GM12875 (cell line): ENCODE measurements at regions not wholly inside any gene's neighbourhood (a gene's known extent, or its start where the extent isn't known, plus 50 kb on each side); places are given as distances from the start of the nearest gene placed in this dataset.

Experiments
- H3K4me3 ChIP-seq: one replicate; pipeline ENCODE4 v1.5.1; 2011; ENCODE audit warnings: low read depth, low read length, control low read depth
- TF ChIP-seq, protein P1 (sequence below): IDR thresholded peaks from 2 replicates; pipeline ENCODE4 v1.5.1; 2011; ENCODE audit warnings: low read depth, mild to moderate bottlenecking, control low read depth, inconsistent platforms, low read length, moderate library complexity, borderline replicate concordance; ENCODE audit not compliant: insufficient read depth

DNA sequence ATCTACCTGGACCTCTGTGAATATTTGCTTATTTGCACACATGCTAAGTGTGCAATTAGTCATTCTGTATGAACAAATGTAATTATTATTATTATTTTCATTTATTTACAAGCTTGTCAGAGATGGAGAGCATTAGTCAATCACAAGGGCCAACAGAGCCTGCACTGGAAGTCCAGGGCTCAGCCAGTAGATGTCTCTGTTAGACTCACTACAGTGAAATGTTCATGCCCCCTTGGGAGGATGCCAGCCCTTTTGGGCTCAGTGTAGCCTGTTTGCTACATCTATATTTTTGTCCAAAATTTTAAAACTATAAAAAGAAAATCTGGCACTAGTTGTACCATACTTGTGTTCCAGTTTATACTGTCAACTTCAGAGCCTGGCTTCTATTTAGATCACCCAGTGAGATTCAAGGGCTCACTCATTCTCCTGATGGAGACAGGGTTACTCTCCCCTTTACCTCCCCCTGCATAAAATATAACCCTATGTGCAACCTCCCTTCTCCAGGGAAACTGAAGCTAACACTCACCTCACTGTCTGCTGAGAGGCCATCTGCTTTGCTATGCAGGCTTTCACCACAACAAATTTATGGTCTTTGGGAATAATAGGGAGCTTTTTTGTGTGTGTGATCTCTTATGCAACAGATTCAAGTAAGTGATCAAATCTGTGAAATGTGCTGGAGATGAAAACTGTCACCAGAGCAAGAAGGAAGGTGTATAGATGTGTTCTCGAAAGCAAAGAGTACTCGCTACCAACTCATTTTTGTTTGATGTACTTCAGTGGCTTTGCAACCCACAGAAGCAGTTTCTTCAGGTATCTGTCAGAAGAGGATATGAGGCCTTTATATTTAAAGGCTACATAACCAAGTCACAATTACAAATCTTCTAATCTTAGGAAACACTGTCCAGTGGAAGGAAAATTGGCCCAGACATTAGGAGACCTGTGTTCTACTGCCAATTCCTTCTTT is 99.9 kb upstream of the TLE4 start:
- H3K4me3 ChIP-seq, result no peak overlapping the region
- TF ChIP-seq, protein P1, sequence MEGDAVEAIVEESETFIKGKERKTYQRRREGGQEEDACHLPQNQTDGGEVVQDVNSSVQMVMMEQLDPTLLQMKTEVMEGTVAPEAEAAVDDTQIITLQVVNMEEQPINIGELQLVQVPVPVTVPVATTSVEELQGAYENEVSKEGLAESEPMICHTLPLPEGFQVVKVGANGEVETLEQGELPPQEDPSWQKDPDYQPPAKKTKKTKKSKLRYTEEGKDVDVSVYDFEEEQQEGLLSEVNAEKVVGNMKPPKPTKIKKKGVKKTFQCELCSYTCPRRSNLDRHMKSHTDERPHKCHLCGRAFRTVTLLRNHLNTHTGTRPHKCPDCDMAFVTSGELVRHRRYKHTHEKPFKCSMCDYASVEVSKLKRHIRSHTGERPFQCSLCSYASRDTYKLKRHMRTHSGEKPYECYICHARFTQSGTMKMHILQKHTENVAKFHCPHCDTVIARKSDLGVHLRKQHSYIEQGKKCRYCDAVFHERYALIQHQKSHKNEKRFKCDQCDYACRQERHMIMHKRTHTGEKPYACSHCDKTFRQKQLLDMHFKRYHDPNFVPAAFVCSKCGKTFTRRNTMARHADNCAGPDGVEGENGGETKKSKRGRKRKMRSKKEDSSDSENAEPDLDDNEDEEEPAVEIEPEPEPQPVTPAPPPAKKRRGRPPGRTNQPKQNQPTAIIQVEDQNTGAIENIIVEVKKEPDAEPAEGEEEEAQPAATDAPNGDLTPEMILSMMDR, result no peak

DNA sequence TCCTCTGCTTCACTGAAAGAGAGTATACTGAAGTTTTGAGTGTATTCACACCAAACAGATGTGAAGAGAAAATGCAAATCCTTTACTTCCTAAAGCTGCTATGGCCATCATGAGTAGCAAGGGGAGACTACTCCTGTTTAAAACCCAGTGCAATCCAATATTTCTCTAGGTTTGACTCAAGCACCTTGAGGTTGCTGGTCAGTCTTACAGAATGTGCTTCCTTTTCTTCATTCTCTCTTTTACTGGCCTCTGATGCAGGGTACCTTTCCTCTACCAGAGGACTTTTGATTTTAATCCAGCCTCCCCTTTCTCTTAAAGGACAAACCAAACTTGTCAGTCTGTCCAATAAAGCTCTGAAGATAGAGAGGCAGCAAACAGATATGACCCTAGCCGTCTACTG is 98.1 kb upstream of the TLE4 start:
- TF ChIP-seq, protein P1, result no peak
- H3K4me3 ChIP-seq, result no peak overlapping the region

DNA sequence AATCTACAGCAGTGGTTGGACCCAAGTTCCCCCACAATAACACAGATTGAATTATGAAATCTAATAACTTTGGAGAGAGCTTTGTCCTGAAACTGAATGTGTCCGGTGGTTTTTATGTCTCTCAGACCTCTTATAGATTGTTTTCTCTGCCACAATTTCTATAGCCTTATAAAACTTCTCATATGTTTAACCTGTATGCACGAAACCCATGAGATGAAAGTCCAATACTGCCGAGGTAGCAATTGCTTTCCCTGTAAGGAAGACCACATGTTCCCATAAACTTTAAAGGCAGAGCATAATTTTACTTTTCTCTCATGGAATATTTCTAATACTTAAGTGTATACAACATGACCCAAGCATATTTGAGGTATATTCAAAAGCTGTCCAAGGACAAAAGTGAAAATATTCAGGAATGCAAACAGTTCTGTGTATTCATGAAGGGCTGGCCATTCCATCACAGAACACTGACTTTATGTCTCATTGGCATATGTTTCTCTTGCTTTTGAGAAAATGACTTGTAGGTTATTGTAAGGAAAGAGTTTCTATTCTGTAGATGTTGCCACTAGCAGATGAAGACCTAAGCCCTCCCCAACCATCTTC is 94.4 kb upstream of the TLE4 start:
- TF ChIP-seq, protein P1, result no peak

DNA sequence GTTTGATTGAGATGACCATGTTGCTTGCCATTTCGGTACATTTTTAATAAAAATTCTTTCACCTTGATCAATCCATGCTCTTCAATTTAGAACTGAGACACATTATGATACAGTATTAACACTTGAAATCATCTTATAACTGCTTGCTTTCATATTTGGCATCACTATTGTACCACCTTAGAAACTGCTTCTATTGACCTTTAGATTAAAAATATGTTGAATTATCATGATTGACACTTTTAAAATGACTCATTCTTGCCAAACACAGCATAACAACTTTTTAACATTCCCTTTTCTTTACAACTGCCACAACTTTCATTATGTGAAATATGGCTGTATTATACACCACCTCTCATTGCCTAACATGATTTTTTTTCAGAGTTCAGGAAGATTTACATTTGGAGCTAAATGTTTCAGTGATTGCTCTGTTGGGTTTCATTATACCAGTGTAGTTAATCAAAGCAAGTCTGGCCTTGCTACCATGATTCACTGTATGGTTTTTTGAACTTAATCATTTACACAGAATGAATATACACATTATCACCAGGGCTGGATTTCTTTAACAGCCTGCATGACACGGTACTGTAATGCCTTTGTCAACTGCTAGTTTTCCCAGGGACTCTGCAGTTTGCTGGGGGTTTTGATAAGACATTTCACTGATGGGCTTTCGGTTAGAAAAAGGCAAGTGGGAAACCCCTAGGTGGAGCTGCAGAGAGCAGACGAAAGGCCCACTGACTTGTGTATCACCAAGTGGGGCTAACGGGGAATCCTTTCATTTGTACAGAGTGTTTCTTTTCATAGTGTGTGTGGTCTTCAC is 93.6 kb upstream of the TLE4 start:
- TF ChIP-seq, protein P1, result peak; percentile 50

More for the DNA sequence above, 94.4 kb upstream of the TLE4 start:
- no peak overlapping the region for H3K4me3 ChIP-seq

DNA sequence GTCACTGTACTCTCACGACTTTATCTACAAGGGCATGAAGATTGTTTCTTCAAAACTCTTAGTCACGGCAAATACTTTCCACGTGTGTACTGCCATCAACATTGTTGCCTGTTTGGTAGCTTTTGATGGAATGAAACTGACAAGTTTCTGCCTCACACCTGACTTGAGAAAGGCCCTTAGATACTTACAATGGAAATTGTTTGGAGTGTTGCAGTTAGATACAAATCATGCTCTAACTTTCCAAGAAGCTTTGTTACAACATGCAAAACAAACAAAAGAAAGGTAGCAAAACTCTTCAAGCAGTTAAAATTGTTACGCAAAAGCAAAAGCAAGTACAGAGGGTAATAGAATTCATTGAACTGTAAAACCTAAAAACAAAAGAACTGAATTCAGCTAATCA is 91.1 kb upstream of the TLE4 start:
- no peak overlapping the region for H3K4me3 ChIP-seq

More for the DNA sequence above, 93.6 kb upstream of the TLE4 start:
- no peak overlapping the region for H3K4me3 ChIP-seq

DNA sequence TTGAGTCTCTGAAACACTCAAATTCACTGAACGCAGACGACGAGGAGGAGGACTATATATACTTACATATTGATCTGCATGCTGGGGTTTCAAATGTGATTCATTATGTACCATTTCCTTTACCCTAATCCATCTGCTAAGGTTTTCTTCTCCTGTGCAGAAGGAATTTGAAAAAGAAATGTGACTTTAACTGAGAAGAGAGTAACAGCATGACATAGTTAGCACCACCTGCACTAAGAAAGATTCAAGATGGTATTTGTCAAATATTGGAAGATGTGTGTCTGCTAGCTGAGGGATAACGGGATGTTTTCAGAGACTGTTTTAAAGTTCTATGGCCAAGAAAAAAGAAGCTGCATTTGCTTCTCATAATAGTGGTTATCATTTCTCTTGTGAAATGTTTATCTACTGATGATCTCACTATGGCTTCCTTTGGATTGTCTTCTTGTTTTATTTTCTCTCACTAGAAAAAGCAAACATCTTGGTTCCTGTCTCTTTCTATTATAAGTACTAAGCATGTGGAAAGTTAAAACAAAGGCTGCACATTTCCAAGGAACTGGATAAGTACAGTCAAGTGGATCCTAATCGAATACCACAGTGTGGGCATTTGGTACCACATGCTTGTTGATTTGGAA is 89.8 kb upstream of the TLE4 start:
- no peak overlapping the region for H3K4me3 ChIP-seq
- TF ChIP-seq, protein P1, result no peak

More for the DNA sequence above, 91.1 kb upstream of the TLE4 start:
- TF ChIP-seq, protein P1, result no peak
